ENCODE measurements at regions not wholly inside any gene's neighbourhood (a gene's known extent, or its start where the extent isn't known, plus 50 kb on each side); places are given as distances from the start of the nearest gene placed in this dataset.

DNA sequence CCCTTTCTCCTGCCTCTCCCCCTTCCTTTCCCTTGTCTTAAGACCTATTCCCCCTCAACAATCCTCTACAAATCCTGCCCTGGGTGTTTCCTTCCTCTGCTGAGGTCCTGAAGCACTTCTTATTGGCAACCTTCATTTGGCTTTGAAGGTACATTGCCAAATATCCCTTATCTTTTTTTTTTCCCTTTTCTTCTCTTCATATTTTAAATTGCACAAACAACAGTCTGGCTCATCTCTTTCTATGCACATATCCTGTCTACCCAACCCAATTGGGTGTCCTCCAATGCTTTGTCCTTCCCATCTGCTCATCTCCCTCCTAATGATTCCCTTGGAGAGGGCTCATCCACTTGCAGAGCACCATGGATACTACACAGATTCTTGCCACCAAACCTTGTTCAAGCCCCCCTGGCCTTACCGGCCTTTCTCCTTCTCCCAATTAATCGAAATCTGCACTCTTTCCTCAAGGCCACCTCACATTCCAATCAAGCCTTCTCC, 537.9 kb upstream of the JARID2 start:
- no peak for DNase-seq

DNA sequence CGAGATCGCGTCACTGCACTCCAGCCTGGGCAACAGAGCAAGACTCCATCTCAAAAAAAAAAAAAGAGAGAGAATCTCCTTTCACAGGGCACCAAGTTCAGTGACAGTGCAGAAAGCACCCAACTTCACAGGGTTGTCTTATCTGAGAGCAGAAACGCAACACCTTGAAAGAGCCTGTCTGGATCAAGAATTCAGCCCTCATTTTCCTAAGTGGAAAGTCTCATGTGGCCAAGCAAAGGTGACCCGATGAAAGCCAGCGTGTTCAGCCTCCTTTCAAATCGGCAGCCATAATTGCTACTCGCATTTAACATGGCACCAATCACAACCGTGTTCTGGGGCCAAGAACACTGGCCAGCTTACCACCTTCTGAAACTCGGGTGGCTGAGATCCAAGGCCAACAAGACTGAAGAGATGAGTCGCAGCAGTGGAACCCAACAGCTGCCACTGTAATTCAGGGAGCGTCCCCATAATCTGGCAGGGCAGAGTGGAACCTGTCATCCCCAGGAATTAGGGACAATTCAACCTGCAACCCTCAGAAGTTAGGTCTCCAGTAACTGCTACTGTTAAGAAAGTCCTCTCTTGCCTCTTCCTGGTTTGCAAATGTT, 536.7 kb upstream of the JARID2 start:
- no peak for DNase-seq

DNA sequence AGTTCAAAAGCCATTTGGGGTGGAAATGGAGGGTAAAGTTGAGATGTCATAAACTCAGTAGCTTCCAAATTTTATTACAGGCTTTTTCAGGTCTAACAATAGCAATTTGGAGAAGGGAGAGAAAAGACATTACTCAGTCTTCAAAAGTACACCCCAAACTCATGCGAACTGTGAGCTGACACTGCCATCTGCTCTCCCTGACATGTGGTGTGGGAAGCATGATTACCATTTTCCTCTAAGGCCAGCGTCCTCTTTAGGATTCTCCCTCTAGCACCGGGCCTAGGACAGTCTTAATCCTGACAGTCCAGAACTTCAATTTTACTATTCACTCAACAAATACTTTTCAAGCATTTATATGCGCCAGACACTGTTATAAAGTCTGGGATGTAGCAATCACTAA, 536.0 kb upstream of the JARID2 start:
- DNase-seq = no peak

DNA sequence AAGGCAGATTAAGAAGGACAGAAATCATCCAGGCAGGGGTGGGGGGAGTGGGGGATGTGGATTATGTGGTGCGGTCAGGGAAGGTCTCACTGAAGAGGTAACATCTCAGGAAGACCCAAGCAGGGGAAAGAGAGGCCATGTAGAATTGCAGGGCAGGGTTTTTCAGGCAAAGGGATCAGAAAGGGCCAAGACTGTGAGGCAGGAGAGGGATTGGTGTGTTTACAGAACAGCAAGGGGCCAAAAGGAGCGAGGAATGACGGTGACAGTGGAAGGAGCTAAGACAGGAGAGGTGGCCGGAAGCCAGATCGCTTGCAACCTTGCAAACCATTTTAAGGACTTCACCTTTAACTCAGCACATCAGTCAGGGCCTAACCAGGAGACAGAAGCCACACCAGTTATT, 535.4 kb upstream of the JARID2 start:
- DNase-seq = no peak

DNA sequence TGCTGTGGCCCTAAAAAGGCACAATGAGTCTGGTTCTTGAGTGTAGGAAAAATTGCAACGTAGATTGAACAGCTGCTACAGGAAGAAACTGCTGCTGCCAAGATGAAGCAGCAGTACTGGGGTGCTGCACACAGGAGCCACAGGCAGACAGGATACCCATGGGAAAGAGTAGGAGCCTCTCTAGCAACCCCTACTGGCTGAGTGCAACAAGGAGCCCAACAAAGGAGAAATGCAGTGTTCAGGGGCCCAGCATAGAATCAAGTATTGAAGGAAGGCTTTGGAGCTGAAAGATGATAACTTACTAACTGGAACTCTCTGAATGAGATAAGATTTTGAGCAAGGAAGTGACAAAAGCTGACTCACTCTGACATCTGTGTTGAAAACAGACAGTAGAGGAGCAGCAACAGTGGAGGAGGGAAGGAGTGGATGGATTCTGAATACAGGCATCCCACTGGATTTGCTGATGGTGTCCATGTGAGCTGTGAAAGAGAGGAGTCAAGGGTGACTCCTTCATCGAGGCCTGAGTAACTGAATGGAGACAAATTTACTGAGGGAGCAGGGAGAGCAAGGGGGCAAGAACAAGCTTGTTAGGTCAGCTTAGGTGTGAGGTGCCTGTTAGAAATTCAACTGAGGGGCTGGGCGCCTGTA, 534.7 kb upstream of the JARID2 start:
- no peak for DNase-seq

DNA sequence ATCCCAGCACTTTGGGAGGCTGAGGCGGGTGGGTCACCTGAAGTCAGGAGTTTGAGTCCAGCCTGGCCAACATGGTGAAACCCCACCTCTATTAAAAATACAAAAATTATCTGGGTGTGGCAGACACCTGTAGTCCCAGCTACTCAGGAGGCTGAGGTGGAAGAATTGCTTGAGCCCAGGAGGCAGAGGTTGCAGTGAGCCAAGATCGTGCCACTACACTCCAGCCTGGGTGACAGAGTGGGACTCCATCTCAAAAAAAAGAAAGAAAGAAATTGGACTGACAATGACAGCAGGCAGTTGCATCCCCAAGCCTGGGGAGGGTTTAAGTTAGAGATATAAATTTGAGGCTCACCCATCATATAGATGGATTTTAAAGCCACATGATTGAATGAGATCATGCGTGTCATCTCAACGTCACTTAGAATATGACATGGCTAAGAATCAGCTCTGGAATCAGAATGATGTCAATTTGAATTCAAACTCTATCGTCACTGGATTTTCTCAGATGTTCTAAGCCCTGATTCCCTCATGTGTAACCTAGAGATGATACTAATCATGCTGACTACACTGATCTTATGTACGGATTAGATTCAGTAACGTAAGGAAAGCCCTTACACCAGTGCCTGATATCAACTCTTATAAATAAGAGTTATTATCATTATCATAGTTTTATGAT, 534.0 kb upstream of the JARID2 start:
- DNase-seq = no peak

DNA sequence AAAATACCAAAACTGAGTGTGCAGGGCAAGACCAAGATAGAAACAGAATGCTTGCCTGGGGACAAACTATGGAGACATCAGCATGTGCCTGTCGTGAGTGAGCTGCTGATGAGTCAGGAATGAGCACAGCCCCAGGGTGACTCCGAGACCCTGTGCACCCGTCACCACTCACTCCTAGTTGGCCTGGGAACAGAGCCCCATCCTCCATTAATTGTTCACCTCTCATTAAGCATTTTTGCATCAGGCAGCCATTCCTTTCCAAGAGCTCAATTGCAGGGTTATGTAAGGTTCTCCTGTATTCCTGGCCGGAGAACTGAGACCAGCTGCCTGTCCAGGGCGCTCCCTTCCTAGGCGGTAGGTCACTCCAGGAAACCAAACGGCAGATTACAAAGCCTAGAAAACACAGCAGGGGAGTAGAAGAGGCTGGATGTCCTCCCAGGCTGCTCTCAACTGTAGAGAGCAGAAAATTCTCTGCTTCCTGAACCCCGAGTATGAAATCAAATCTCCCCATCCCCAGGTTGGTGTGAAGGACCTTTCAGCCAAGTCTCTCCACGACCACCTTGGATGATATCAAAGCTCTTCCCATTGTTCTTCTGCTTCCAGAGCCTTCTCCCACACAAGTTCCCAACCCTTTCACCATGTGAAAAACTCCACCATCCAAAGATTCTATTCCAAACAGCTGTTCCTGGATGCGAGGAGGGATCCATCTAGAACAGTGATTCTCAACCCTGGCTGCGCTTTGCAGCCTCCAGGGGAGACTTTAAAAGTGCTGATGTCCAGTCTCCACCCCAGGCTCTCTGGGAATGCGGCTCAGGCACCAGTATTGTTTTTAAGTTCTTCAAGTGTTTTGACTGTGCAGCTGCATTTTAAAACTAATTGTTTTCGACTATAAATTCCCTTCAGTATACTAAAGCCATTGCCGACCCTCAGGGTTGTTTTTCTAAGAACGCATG, 532.6 kb upstream of the JARID2 start:
- DNase-seq = no peak

DNA sequence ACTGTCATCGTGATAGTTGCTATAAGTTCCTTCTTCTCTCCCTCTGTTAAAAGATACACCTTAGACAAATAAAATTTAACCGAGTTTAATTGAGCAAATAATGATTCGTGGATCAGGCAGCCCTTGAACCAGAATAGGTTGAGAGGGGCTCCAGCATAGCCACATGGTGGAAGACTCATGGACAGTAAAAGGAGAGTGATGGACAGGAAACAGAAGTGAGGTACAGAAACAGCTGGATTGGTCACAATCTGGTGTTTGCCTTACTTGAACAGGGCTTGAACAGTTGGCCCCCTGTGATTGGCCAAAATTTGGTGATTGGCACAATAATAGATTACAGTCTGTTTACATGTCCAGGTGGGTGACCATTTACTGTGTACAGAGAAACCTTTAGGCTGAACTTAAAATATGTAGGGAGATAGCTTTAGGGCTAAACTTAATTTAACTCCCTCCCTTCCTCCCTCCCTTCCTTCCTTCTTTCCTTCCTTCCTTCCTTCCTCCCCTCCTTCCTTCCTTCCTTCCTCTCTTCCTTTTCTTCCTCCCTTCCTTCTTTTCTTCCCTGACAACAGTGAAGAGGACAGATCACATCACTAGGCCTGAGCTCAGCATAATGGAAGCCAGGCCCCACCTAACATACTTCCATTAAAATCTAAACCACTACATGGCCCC, 531.8 kb upstream of the JARID2 start:
- DNase-seq = no peak

DNA sequence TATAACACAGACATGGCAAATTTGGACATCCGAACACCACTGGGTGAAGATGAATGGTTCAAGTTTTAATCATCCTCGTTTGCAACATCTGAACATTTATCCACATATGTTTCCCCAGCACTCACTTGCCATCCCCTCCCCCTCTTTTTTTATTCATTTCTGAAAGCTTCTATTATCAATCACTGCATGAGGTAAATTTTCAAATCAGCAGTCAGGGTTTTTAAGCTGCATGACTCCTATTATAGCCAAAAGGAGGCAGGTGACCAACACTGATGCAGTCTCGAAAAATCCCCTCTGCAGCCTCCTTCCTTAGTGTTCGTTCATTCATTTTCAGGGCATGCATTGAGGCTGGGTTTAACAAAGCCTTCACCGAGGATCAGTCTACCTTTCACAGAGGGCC, 530.8 kb upstream of the JARID2 start:
- DNase-seq = no peak

DNA sequence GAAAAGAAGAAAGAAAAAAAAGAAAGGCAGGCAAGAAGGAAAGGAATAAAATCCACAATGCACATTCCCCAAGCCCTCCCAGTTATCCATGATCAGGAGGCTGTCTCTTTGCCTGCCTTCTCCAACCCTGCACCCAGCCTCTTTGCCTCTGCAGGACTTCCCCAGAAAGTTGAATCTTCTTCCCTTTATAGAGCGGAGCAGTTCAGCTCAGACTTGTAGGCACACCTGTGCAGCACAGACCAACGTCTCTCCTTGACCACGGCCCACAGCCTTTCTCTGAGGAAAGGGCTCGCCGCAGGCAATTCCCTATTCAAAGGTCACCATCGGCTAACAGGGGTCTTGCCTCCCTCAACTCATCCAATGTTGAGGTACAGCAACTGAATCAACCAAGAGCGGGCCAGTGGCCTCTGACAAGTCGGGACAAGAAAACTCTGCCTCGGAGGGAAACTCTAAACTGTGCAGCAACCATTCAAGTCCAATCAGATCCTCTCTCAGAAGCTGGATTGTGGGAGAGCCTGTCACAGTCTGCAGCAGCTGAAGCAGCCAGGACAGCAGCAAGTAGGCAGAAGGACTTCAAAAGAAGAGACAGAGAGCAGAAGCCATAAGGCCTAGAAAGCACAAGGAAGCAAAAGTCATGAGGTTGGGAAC, 529.2 kb upstream of the JARID2 start:
- DNase-seq = no peak

DNA sequence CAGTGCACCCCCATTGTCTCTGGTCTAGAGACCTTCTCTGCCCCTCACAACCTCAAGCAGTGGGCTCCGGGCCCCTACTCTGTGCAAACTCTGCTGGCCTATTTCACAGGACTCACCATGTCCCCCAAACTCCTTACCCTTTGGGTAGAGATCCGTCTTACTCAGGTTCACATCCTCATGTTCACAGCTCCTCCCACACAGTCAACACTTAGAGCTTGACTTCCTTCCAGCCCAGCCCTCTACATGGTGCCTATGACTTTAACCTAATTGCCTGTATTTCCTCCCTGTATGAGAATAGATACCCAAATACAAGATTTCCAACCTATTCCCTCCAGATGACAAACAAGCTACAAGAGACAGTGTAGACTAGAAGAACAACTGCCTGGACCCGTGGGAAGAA, 528.6 kb upstream of the JARID2 start:
- no peak for DNase-seq

DNA sequence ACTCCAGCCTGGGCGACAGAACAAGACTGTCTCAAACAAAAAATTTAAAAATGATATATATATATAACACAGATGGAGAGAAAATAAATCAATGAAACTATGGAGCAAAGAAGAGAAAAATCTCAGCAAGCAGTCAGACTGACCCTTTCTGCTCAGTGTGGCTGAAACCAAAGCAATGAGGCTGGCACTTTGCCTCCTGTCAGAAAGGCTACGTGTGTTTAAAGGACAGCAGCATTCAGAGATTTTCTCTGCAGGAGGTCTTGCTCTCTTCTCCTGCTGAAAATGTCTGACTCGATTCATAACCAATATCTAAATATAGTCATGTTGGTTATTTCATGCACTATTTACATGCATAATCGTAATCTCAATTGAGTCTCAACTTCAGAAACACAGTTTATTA, 527.0 kb upstream of the JARID2 start:
- DNase-seq = no peak

DNA sequence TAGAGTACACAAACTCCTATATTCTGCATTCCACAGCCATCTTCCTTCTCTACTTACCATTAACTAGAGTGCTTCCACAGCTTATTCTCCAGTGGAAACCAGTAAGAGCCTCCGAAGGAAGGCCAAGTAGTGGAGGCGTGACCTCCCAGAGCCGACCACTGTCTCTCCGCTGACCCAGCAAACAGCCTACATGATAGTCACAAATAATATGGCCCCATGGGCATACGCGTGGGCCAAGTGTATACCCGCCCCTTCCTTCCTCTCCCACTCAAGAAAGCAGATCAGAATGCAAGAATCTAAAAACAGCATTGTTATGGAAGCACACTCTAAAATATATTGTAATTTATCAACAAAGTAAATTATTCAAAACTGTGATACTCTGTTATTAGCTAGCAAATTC, 526.6 kb upstream of the JARID2 start:
- no peak for DNase-seq

DNA sequence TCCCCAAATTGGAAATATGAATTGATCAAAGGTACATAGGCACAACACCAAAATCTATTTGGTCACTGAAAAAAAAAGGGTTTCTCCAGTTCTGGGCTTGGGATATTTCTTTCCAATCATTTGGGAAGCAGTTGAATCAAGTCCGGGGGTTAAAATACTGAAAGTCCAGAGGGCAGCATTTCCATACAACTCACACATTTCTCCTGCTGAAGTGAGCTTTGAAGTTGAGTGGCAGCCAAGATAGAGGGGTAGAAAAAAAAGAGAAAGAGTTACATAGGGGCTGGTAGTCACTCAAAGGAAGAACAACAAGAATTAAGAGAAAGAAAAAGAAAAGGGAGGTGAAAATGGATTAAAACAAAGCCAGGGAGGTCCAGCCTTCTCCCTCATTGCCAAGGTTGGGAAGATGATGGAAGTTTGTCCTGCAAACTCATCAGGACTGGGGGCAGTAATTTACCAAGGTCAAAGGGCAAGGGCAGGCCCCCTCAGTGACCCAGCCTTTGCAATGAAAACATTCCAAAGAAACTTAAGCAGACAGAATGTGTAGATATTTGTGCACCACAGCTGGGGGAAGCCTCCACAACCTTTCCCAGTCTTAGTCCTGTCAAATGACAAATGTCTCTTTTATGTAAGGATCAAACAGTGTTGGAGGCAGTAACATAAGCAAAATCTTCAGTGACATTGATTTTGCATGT, 525.3 kb upstream of the JARID2 start:
- DNase-seq = no peak

DNA sequence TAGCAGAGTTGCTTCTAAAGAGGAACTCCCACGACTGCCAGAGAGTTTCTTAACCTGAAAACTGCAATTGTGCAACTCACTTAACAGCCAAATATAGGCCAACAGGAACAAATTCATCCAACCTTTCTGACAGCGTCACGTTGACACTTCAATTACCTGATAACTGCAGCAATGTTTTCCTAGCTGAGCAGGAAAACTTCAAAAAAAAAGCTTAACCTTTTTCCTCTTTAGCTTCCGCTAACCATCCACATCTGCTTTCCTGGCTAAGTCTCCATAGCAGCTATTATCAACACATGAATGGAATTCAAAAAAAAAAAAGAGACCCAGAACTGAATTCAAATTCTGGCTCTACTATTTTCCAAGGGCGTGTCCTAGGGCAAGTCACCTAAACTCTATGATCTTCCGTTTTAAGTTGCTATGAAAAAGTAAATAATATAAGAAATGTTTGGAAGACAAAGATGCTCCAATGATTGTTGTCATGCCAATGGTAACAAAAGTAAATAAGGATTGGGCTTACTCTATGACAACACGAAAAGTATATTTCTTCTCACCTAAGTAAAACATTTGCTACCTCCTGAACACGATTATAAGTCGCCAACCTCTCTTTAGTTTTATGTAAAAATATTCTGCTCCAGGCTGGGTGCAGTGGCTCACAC, 524.6 kb upstream of the JARID2 start:
- DNase-seq = no peak

DNA sequence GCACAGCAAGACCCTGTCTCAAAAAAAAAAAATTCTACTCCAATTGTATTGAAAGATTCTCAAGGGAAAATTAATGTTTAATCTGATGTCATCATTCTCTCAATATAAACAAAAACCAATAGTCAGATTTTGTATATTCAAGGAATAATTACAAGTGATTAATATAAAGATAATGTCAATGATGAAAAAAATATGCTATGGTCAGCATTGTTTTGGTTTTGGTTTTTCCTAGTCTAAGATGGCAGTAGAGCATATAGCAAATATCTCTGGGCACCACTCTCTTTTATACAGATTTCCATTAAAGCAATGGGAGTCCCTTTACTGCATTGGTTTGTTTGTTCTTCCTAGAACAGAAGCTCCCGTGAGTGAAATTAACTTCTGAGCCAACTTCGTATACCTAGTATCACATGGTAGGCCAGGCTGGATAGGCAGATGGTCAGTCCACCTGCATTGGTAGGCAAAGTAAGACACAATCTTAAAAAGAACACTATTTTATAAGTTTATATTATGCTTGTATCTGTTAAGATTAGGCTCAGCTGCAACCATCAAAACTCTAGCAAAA, 523.8 kb upstream of the JARID2 start:
- DNase-seq = no peak

DNA sequence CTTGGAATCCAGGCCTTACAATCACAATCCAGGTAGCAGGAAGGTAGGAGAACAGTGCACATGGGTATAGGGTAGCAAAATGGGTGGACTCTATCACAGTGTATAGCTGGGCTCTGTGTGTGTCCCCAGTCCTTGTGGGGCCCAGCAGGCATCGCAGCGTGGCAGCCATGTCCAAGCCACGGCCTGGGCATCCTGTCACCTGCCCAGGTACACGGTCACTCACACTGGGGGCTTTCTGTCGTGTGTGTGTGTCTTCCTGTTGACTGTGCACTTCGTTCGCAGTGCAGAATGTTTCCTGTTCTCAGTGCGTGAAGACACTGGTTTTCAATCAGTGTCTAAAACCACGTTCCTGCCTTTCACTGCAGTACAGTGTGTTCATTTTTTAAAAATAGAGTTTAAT, 523.2 kb upstream of the JARID2 start:
- no peak for DNase-seq

DNA sequence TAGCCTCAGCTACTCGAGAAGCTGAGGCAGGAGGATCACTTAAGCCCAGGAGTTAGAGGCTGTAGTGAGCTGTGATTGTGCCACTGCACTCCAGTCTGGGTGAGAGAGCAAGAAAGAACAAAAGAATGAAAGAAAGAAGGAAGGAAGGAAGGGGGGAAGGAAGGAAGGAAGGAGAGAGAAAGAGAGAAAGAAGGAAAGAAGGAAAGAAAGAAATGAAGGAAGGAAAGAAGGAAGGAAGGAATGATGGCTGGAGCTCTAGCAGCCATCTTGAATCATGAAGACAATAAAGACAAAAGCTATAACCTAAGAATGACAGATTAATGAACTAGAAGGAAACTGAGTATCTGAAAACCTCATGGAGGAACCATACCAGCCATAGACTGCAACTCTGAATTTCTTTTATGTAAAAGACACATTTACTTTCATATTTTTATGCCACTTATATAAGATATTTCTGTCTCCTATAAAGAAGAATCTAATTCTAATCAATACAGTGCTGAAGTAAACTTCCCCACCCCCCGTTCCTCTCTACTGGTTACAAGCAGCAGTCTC, 522.3 kb upstream of the JARID2 start:
- no peak for DNase-seq

DNA sequence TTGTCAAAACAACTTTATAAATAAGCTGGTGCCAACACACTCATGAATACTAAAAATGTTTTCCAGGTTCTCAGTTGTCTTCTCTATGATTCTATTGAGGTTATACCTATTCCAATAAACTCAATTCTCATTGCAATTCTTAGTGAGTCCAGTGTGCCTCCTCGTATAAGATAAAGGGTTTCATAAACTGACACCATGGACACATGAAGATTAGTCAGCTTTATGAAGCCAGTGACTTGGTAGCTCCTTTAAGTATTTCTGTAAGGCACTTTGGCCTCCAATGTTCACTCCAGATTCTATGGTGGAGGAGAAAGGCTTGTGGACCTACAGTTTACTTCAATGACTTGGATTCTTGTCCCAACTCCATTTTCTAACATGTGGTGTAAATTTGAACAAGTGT, 521.3 kb upstream of the JARID2 start:
- DNase-seq = no peak

DNA sequence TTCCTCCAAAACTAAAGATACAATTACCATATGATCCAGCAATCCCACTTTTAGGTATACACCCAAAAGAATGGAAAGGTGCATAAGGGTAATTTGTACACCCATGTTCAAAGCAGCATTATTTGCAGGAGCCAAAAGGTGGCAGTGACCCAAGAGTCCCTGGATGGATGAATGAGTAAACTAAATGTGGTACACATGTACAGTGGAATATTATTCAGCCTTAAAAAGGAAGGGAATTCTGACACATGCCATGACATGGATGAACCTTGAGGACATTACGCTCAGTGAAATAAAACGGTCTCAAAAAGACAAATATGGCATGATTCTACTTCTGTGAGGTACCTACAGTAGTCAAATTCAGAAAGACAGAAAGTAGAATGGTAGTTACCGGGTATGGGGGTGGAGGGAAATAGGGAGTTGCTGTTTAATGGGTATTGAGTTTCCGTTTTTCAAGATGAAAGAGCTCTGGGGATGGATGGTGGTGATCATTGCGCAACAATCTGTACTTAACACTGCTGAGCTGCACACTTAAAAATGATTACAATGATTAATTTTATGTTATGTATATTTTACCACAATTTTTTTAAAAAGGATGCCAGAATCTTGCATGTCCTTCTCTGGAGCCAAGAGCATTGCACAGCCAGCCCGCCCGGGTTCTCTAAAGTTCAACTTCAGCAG, 518.9 kb upstream of the JARID2 start:
- DNase-seq = no peak
